Gastroesophageal sphincter (tissue), 3 donors: ENCODE measurements at regions not wholly inside any gene's neighbourhood (a gene's known extent, or its start where the extent isn't known, plus 50 kb on each side); places are given as distances from the start of the nearest gene placed in this dataset.
"Not testable (repeated sequence)": the region's sequence is repeated elsewhere in the genome, so short reads cannot be mapped to it uniquely, and the experiment has no call there.

Source experiments
- EP300 ChIP-seq: sonication (generic); formaldehyde crosslinking; IDR thresholded peaks from one replicate; pipeline ENCODE4 v1.6.1; 2017; ENCODE audit warnings: antibody characterized with exemption, mild to moderate bottlenecking
- POLR2A ChIP-seq, 2 donors: fragments of 450-650 bp; IDR thresholded peaks; one replicate each; pipeline ENCODE4 v1.6.1; 2017; ENCODE audit warnings: antibody characterized with exemption in 2 of 2, mild to moderate bottlenecking in 2 of 2, moderate library complexity in 1 of 2
- TF ChIP-seq, protein P1 (sequence below), 4 experiments: fragments of 200-600 bp in 2 of 4; fragments of 450-650 bp in 2 of 4; sonication (generic) in 1 of 4; IDR thresholded peaks; one replicate each; pipeline ENCODE4 v1.5.1; 2017 to 2019; ENCODE audit warnings: antibody characterized with exemption in 4 of 4, mild to moderate bottlenecking in 2 of 4, moderate library complexity in 2 of 4

DNA sequence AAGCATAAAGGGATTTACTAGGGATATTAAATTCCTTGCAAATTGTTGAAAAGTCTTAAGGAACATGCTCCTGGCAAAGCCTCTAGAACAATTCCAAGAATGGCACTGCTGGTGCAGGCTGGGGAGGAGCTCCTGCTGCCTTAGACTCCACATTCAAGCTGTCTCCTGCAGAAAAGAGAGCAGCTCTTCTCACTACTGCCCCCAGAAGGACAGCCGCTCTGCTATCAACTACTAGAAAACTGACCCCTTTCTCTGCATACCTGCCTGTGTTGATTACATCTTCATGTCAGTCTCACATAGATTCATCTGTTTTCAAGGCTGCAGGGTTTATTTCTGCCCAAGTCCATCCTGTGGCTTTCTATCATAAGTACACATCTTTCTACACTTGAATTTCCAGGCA lies 312.8 kb downstream of the RPIA start:
- not testable (repeated sequence) for TF ChIP-seq POLR2A (IDR thresholded peaks at IDR 0.05); EP300
- TF ChIP-seq, protein P1, sequence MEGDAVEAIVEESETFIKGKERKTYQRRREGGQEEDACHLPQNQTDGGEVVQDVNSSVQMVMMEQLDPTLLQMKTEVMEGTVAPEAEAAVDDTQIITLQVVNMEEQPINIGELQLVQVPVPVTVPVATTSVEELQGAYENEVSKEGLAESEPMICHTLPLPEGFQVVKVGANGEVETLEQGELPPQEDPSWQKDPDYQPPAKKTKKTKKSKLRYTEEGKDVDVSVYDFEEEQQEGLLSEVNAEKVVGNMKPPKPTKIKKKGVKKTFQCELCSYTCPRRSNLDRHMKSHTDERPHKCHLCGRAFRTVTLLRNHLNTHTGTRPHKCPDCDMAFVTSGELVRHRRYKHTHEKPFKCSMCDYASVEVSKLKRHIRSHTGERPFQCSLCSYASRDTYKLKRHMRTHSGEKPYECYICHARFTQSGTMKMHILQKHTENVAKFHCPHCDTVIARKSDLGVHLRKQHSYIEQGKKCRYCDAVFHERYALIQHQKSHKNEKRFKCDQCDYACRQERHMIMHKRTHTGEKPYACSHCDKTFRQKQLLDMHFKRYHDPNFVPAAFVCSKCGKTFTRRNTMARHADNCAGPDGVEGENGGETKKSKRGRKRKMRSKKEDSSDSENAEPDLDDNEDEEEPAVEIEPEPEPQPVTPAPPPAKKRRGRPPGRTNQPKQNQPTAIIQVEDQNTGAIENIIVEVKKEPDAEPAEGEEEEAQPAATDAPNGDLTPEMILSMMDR (IDR thresholded peaks at IDR 0.05), result not testable (repeated sequence)
